Heart left ventricle (tissue), 13 donors: ENCODE measurements at regions not wholly inside any gene's neighbourhood (a gene's known extent, or its start where the extent isn't known, plus 50 kb on each side); places are given as distances from the start of the nearest gene placed in this dataset.

ENCODE experiments used
- POLR2A ChIP-seq, 2 donors: fragments of 450-650 bp; IDR thresholded peaks; one replicate each; pipeline ENCODE4 v1.6.1; 2017; ENCODE audit warnings: antibody characterized with exemption in 2 of 2, mild to moderate bottlenecking in 2 of 2, moderate library complexity in 2 of 2
- TF ChIP-seq, protein P1 (sequence below), 12 donors: fragments of 200-600 bp; sonication (generic) in 4 of 12; IDR thresholded peaks; one replicate each; pipeline versions ENCODE4 v1.5.0 to v1.8.0; 2018 to 2022; ENCODE audit warnings: antibody characterized with exemption in 12 of 12, mild to moderate bottlenecking in 5 of 12
- donor health status: ischemic (EF 13 %, LVEDD 7.1; RV severe dilation, severe dysfunction).
- donor health status: DM: no; HTN: yes; CAD: no.
- donor health status: DM: no; HTN: no; CAD: no.
- donor health status: ischemic (EF 25% LVEDD 6.9; RV normal size, moderate dysfunction).
- donor health status: ischemic (EF 25% LVEDD 5.7; RV mildly dilated, moderate dysfunction).
- donor health status: ischemic (EF 35%, LVEDD 5.7; RV mildly dilated, moderate dysfunction).
- donor health status: nonischemic (EF 11% LVEDD 7.7; RV severe dilation, severe dysfunction).
- donor health status: DM: yes; HTN: yes; CAD: no.
- donor health status: PGD.
- donor health status: ischemic (EF 29% LVEDD 5.4; RV normal size, mild dysfunction).
- donor health status: nonischemic (EF 23%, LVEDD 6.1; RV moderate dilation, normal function).

DNA sequence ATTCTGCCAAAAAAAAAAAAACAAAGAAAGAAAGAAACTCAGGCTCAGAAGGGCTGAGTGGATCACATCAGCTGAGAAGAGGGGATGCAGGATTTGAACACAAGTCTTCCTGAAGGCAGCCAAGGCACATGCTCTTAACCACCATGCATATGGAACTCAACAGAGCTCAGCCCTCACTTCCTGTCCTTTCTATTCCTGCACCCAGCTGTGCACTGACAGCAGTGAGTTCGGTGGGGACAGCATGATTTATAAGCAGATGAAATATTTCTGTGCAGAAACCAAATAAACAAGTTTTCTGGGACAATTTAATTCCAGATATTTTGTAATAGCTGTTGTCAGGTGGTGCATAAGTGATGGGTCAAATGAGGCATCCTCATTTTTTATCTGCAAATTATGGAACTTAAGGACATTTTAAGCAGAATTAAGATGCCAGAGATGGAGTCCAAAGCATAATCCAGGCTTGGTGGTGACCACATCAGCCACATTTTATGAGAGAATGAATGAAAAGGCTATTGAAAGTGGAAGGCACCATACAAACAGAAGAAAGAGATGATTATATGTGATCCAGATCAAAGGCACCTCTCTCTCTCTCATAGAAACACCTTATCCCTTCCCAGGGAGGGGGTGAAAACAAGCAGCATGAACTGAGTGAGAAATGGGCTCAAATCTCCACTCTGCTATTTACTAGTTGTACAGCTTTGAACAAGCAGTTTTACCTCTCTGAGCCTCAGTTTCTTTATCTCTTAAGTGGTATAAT is 303.6 kb upstream of the MSX2 start:
- TF ChIP-seq, protein P1, sequence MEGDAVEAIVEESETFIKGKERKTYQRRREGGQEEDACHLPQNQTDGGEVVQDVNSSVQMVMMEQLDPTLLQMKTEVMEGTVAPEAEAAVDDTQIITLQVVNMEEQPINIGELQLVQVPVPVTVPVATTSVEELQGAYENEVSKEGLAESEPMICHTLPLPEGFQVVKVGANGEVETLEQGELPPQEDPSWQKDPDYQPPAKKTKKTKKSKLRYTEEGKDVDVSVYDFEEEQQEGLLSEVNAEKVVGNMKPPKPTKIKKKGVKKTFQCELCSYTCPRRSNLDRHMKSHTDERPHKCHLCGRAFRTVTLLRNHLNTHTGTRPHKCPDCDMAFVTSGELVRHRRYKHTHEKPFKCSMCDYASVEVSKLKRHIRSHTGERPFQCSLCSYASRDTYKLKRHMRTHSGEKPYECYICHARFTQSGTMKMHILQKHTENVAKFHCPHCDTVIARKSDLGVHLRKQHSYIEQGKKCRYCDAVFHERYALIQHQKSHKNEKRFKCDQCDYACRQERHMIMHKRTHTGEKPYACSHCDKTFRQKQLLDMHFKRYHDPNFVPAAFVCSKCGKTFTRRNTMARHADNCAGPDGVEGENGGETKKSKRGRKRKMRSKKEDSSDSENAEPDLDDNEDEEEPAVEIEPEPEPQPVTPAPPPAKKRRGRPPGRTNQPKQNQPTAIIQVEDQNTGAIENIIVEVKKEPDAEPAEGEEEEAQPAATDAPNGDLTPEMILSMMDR (IDR thresholded peaks at IDR 0.05): no peak
- TF ChIP-seq POLR2A (IDR thresholded peaks at IDR 0.05): no peak
